HG03280 (cell line): ENCODE measurements at regions not wholly inside any gene's neighbourhood (a gene's known extent, or its start where the extent isn't known, plus 50 kb on each side); places are given as distances from the start of the nearest gene placed in this dataset.

Experiments
- ATAC-seq: cut with Tn5 transposase; IDR thresholded peaks from one replicate; pipeline ENCODE4 v1.9.1; 2021; ENCODE audit warnings: mild to moderate bottlenecking, moderate library complexity; ENCODE audit not compliant: unreplicated experiment

DNA sequence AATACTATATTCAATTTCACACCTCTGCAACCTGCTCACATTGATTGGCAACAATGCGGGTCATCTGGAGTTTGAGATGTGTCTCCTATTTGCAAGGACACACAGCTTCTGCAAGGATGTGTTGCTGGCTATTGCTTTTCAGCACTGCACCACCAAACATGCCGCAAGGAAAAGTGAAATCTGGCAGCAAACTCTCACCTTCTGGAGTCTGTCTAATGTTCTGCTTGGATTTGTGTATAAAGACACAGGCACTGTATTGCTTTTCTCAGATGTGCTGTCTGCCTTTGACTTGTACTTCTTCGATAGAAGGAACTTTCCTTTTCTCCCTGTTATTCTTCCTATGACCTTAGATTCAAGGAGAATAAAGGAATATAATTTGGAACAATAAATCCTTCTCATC, 138.6 kb upstream of the EPHA4 start:
- no peak for ATAC-seq

DNA sequence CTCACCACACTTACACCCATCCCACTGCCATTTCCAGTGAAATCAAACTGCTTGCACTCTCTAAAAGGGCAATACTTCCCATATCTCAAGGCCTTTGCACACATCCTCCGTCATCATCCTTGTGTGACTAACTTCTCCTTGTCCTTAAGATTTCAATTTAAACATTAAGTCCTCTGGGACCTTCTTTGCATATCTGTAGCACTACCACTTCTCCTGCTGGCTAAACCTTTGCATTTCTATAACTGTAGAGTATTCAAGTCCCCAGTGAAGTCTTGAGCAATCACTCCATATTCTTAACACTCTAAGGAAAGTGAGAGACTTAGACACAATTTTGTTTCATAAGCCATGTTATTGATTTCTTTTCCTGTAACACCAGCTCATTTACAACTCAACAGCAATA, 136.8 kb upstream of the EPHA4 start:
- ATAC-seq, result no peak

DNA sequence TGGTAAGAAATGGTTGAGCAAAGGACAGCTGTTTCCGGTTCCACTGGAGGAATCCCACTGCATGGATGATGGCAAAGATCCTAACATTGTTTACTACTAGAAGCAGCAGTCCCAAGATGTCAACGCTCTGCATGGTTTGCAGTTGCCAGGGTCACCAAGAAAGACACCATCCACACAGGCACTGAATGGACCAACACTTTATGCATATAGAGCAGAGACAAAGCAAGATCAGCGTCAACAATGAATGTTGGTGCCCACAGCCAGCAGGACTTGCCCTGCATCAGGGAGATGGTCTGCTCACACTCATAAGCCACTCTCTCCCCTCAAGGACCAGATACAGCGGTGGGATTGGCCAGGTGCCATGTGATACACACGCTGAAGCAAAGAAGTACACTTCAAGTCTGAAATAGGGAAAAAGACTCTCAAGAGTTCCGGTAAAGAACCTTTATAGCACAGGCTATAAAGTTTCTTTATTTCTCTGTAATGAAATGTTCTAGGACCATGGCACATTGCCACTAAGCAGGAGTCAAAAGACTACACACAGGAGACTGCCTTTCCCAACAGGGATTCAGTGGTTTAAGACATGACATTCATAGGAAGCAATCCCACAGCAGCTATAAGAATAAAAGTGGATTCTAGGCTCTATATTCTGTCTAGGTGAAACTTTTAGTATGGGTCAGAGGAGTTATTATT, 133.2 kb upstream of the EPHA4 start:
- no peak for ATAC-seq

DNA sequence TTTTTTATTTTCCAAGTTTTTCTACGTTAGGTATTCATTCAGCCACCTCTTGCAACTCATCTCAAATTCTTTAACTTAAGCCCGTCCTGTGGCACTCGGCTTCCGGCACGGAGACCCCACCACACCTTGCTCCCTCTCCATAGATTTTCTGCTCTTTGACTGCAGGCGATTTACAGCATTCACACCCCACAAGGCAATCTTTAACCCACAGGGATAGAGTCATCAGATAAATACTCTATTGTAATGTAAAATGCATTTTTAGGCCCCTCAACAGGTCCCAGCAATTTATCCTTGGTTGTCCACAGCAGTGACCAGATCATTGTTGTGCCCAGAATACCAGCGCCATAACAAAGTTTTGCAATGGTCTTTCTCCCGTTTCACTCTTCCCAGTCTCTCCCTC, 132.3 kb upstream of the EPHA4 start:
- no peak for ATAC-seq

DNA sequence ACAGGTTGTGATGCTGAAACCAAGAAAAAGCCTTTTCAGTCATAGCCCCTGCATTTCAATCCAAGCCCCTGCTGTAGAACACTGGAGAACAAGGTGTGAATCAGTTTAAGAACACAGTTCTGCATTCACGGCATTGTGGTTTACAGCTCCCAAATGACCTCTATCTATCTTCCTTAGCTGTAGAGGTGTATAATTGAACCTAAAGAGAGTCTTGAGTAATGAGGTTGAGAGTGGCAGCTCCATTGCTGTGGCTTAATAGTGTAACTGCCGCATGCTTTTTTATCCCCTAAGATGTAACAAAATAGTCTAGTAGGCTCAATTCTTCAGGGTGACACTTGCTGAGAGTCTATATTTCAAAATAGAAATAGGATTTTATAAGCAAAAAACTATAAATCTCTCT, 121.3 kb upstream of the EPHA4 start:
- no peak for ATAC-seq

DNA sequence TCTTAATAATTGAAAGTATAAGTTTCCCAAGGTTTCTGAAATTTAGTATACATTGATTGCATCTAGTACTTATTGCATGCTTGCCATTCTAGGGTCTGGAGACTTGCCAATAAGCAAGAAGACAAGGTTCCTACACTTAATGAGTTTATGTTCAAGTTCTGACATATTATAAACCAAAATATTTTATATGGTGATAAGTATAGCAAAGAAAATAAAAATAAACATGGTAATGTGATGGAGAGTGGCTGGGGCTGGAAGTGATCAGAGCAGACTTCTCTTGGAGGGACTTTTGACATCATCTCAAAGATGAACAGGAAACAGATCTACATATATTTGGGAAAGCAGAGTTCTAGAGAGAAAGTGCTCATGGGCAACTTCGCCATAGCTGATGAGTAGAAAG, 119.5 kb upstream of the EPHA4 start:
- ATAC-seq, result no peak

DNA sequence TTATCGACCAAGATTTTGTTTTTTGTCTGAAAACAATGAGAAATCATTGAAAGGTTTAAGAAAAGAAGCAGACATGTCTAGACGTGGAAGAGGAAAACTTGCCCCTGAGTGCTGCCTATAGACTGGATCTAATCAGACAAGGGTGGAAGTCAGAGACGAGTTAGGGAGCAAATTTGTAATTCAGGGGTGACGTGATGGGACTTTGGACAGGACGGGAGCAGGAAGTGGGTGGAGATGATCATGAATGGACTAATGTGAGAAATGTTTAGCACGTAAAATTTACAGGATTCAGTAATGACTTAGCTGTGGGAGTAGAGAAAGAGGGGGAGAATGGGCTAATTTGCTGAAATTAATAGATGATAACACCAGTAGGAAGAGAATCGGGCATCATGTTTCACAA, 117.0 kb upstream of the EPHA4 start:
- ATAC-seq, result no peak

DNA sequence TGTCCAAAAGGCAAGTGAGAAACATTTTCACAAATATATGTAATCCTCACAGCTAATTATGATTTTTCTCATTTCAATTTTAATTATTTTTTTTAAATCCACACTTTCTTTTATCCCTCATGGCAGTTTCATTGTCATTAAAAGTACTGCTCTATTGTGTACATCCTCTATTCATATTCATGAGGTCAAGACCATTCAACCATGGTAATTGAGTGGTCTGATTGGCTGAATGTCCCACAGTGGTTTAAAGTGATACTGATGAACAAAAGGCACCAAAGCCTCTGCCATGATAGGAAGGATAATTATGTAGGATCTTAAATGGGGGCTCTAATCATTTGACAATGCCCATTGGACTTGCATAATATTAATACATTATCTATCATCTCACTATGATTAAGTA, 108.4 kb upstream of the EPHA4 start:
- no peak for ATAC-seq

DNA sequence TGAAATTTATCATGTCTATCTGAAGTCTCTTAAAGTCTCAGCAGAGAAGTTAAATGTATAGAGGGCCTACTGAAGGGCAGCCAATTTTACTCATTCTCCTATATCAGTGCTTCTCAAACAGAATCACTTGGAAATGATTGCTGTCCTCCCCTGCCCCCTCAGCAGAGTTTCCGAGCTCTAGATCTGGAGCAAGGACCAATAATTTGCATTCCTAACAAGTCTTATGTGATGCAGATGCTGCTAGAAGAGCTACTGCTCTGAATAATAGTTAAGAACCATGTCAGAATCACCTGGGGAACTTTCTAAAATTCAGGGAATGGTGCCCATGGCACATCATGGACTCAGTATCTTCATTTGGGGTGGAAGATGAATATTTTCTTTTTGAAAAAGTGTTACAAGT, 105.6 kb upstream of the EPHA4 start:
- no peak for ATAC-seq

DNA sequence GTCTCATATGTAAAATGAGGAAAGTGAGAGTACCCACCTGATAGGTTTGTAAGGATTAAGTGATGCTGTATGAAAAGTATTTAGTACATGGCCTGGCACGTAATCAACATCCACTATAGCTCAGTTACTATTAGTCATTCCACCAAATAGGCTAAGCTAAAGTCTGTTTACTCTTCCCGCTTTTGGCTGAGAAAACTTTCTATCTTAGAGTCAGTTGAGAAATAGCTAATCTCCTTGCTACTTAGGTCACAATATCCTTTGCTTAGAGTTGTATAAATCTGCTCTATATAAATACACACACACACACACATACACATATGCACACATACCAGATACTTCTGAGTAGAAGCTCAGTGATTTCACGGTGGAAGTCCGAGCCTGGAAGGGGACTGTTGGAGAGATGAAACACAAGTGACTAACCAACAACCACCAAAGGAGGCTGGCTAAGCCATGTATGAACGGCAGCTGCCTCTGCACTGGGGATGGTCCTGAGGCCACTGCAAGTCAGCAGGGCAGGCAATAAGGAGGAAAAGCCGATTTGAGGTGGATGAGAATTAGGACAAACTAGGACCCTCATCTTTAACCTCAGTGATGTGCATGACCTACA, 104.6 kb upstream of the EPHA4 start:
- no peak for ATAC-seq

DNA sequence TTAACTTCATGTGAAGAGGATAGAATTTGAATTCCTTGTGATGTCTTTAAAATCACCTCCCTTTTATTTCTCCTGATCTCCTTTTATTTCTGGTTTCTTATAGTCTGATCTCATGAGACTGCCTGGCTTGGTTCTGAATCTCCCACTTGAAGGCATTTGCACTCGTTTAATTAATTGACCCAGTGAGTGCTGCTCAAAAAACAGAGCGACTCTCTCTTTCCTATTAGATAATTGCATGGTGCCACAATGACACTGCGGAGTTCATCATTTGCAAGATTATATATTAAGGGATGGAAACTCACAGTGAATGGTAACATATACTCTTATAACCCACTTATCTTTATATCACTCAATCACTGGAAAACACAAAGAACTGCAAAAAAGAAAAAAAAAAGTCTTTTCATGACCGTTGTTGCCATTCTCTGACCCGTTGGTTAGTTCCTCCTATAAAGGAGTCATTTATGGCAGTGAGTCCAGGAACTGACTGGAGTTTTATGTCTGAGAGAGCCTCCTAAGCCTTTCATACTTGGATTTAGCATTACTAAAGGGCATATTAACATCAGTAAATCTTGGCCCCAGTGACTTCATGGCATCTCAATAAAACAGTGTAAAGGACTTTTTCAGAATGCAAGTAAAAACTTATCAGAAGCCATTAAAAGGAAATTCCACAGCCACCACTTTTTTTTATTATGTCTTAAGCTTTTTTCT, 103.3 kb upstream of the EPHA4 start:
- ATAC-seq, result no peak

DNA sequence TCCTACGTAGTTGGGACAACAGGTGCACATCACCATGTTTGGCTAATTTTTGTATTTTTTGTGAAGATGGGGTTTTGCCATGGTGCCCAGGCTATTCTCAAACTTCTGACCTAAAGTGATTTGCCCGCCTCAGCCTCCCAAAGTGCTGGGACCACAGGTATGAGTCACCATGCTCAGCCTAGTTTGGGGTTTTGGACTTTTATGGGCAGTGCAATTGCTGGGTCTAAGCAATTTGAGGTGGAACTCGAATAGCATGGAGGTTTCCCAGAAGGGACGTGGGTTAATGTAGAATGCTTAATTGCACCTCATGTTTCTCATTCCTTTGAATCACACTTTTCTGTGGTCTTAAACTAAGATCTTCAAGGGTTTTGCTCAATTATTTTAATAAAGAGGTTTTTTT, 102.3 kb upstream of the EPHA4 start:
- ATAC-seq, result no peak

DNA sequence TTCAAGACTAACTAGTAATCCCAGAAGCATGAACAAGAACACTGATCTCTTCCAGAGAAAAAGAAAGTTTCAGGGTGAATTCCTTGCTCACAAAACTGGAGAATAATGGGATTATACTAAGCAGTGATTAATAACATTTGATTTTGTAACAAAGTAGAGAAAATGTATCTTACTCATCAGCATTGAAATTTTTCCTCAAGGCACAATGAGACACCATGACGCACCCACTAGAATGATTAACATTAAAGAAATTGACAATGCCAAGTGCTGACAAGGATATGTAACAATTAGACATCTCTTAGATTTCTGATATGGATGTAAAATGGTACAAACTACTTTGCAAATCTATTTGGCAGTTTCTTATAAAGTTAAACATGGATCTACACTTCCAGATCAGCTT, 101.1 kb upstream of the EPHA4 start:
- ATAC-seq, result no peak

DNA sequence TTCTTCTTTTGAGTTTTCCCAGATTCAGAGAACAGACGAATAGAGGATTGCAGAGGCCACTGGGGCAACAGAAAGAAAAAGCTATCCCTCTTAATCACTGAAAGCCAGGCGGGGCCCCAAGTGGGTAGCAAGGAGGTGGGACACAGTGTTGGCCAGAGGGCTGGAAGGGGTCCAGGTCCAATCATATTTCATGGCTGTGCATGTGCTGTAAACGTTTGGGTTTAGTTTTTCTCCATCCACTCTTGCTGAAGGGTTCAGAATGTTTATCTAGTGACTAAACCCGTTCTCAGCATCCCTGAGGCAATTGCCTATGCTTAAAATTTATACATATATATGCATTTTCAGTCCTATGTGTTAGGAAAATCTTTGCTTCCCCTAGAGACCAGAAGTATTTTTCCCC, 99.4 kb upstream of the EPHA4 start:
- ATAC-seq, result no peak

DNA sequence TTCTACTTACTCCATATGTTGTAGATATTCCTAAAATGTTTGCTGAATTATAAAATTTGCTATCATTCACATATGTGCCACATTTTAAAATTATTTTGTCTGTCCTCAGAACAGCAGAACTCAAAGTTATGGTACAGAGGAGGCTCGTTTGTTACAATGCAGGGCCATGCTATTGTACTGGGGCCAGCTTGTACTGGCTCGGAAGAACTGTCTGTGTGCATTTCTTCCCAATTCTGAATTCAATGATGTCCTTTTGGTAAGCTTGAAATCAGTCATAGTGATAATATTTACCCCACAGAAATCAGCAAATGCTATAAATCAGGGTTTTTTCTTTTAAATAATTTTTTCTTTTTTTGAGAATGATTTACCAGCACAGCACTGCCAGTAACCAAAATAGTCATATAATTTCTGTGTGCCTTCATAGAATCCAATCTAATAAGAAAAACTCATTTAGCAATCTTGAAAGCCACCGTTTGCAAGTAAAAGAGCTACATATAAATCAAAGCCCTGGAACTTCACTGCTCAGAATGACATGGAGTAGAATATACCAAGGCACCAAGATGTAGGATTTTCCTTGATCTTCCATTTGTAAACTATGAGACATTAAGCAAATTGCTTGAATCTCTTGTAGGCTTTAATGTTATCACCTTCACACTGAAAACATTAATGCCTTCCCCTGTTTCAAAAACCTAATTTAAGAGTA, 90.7 kb upstream of the EPHA4 start:
- no peak for ATAC-seq

DNA sequence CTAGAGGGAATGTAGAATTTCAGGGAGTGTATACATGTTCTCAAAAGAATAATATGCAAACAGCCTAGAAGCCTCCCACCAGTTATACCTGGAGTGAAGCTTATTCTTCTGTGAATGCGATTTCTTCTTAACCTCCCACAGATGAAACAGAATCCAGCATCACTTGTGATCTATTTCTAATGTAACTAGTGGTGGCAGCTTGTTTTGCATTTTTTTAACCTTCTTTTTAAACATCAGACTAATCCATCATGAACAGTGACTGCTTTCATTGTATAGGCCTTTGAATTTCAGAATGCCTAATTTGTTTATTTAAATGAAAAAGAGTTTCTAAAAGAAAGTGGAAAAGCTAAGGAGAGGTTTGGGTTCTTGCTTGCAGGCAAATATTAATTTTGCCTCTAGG, 85.7 kb upstream of the EPHA4 start:
- ATAC-seq, result no peak

DNA sequence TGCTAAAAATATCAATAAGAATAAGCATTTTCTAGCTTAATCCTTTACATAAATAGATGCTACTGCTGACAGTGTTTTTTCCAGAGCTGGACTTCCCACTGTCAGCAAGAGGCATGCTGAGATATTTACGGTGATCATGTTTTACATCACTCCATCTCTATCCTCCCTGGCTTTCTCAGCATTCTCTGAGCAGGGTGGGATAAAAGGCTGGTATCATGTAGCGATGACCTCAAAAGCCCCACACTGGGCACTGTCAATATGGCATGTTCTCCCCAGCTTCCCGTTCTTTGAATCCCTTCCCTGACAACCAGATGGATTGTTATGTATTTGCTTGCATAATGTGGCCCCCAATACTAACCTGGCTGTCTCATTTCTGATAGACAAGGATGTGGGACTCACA, 83.2 kb upstream of the EPHA4 start:
- ATAC-seq, result no peak

DNA sequence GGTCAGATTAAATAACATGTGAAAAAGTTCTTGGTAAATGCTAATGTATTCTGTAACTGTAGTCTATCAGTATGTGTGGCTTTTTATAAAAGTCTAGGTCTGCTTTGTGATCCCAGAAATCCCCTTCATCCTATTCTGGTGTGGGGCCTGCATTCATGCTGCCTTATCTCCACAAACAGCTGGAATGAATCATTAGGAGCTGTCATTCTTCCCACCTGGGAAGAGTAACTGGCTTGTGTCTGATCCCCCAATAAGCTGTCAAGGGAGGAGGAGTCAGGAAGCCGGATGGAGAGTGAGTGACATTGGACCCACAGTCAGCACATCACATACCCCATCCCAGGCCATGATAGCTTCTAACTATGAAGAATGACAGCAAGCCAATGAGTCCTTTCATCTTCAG, 81.1 kb upstream of the EPHA4 start:
- ATAC-seq, result no peak

DNA sequence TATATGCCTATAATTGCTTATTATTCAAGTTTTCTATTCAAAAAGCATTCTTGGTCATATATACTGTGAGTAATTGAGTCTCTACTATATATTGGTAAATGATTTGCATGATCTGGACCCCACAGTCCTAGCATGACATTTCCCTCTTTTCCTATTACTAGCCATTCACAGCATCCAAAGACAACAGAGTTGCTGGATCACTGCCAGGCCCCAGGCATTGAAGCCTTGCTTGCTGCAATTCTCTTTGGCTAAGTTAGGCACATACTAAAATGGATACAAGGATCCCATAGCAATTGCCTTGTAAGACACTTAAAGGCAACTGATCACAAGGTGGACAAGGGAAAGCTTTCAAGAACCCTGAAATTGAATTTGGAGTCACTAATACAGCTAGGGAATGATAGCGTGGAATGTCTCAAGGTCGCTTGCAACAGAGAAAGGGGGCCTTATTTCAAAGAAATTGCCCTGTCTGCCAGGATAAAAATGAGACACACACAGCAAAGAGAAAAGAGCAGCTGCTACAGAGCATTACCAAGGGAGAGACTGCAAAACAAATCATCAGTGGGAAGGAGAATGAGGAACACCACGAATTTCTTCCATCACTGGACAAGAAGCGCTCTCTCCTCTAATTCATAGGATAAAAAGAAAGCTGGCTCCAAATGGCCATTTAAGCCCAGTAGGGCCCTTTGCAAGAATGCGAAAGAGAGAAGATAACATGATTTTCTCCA, 77.1 kb upstream of the EPHA4 start:
- ATAC-seq, result no peak

DNA sequence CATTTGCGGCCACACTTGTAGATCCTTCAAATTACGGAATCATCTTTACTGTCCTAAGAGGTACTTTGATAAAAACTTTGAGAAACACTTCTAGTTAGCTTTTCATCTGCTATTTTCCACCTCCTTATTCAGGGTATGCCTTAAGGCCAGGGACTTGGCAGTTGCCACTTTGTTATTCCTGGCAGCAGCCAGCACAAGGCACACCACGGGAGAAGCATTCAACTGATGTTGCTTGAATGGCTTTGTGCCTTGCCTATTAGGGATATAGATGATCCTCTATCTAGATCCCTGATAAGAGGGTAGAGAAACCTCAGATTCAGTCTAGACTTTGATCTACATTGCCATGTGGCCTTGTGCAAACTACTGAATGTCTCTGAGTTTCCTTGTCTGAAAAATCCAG, 70.3 kb upstream of the EPHA4 start:
- ATAC-seq, result no peak

DNA sequence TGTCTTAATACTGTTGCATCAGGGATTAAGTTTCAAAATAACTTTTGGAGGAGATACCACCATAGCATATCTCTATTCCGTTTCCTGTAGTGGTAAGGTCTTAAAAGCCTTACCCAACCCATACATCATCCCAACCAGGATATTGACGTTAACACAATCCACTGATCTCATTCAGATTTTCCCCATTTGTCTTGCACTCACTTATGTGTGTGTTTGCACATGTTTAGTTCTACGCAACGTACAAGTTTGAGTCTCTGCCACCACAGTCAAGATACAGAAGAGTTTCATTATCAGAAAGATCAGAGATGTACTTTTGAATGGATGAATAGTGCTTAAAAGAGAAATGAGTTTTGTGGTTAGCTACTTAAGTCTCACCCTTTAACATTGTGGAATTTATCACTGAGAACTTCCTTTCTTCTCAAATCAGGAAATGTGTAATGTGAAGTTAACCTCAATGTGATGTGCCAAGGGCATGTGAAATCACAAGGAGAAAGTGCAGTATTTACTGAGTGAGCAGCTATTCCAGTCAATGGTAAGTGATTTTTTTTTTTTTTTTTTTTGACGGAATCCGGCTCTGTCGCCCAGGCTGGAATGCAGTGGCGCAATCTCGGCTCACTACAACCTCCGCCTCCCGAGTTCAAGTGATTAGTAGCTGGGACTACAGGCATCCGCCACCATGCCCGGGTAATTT, 69.2 kb upstream of the EPHA4 start:
- no peak for ATAC-seq
